Fibroblast of mammary gland (primary cell): ENCODE measurements at regions not wholly inside any gene's neighbourhood (a gene's known extent, or its start where the extent isn't known, plus 50 kb on each side); places are given as distances from the start of the nearest gene placed in this dataset.
A peak's percentile ranks its signal among the peaks of the same experiment; 100 is the strongest.

Source experiments
- DNase-seq: peaks from one replicate; pipeline ENCODE4 v3.0.0-alpha.2; 2010; ENCODE audit warnings: low read depth
- H3K4me3 ChIP-seq: 2 replicates; pipeline ENCODE4 v1.5.1; 2011; ENCODE audit warnings: low read depth, mild to moderate bottlenecking, low read length, moderate library complexity; ENCODE audit not compliant: control insufficient read depth
- CTCF ChIP-seq: conservative IDR thresholded peaks from 2 replicates; pipeline ENCODE4 v1.5.1; 2011; ENCODE audit warnings: low read depth, low read length, inconsistent platforms; ENCODE audit not compliant: control insufficient read depth, insufficient read depth

- no peak for DNase-seq
- TF ChIP-seq CTCF: no peak
- no peak overlapping the region for H3K4me3 ChIP-seq
These were observed 62.1 kb upstream of the EYA2 start for GRCh38 chr20:46832555-46832954.

- no peak for TF ChIP-seq CTCF
- no peak for DNase-seq
- no peak overlapping the region for H3K4me3 ChIP-seq
These were observed 61.3 kb upstream of the EYA2 start for GRCh38 chr20:46833360-46833759.

- H3K4me3 ChIP-seq: no peak overlapping the region
- no peak for TF ChIP-seq CTCF
- DNase-seq: peak; percentile 11
These were observed 59.2 kb upstream of the EYA2 start for GRCh38 chr20:46835418-46835817.

GRCh38 chr20:46837083-46837482 lies 57.6 kb upstream of the EYA2 start:
- no peak overlapping the region for H3K4me3 ChIP-seq
- no peak for DNase-seq
- no peak for TF ChIP-seq CTCF

GRCh38 chr20:46838011-46838410 lies 56.6 kb upstream of the EYA2 start:
- DNase-seq: no peak
- no peak overlapping the region for H3K4me3 ChIP-seq
- no peak for TF ChIP-seq CTCF

GRCh38 chr20:46840054-46840729 lies 54.5 kb upstream of the EYA2 start:
- TF ChIP-seq CTCF: no peak
- H3K4me3 ChIP-seq: no peak overlapping the region
- DNase-seq: no peak
